GM18907 (cell line): ENCODE measurements at regions not wholly inside any gene's neighbourhood (a gene's known extent, or its start where the extent isn't known, plus 50 kb on each side); places are given as distances from the start of the nearest gene placed in this dataset.

ENCODE experiments used
- ATAC-seq: cut with Tn5 transposase; IDR thresholded peaks from one replicate; pipeline ENCODE4 v1.9.1; 2021; ENCODE audit warnings: mild to moderate bottlenecking, moderate library complexity; ENCODE audit not compliant: unreplicated experiment

GRCh38 chr2:188848887-188849435 lies 125.2 kb upstream of the COL3A1 start:
- ATAC-seq = no peak

GRCh38 chr2:188850786-188851185 lies 123.4 kb upstream of the COL3A1 start:
- no peak for ATAC-seq

- no peak for ATAC-seq
Measured at GRCh38 chr2:188851311-188851710, 122.9 kb upstream of the COL3A1 start.

GRCh38 chr2:188851826-188852225 lies 122.3 kb upstream of the COL3A1 start:
- ATAC-seq = no peak

GRCh38 chr2:188852772-188853171 lies 121.4 kb upstream of the COL3A1 start:
- no peak for ATAC-seq

- no peak for ATAC-seq
Measured at GRCh38 chr2:188853307-188853706, 120.9 kb upstream of the COL3A1 start.

GRCh38 chr2:188865681-188866080 lies 108.5 kb upstream of the COL3A1 start:
- ATAC-seq = no peak

- ATAC-seq = no peak
Measured at GRCh38 chr2:188869550-188869949, 104.6 kb upstream of the COL3A1 start.

GRCh38 chr2:188870289-188870688 lies 103.9 kb upstream of the COL3A1 start:
- ATAC-seq = peak; percentile 68

GRCh38 chr2:188875104-188875503 lies 99.1 kb upstream of the COL3A1 start:
- ATAC-seq = no peak

- no peak for ATAC-seq
Measured at GRCh38 chr2:188878716-188879115, 95.5 kb upstream of the COL3A1 start.

GRCh38 chr2:188880740-188881139 lies 93.4 kb upstream of the COL3A1 start:
- no peak for ATAC-seq

GRCh38 chr2:188881434-188881833 lies 92.7 kb upstream of the COL3A1 start:
- no peak for ATAC-seq

GRCh38 chr2:188884046-188884445 lies 90.1 kb upstream of the COL3A1 start:
- ATAC-seq = no peak

GRCh38 chr2:188884517-188884916 lies 89.7 kb upstream of the COL3A1 start:
- ATAC-seq = no peak

GRCh38 chr2:188889187-188889586 lies 85.0 kb upstream of the COL3A1 start:
- ATAC-seq = no peak

- no peak for ATAC-seq
Measured at GRCh38 chr2:188890755-188891154, 83.4 kb upstream of the COL3A1 start.

- no peak for ATAC-seq
Measured at GRCh38 chr2:188892636-188893035, 81.5 kb upstream of the COL3A1 start.

- no peak for ATAC-seq
Measured at GRCh38 chr2:188893972-188894371, 80.2 kb upstream of the COL3A1 start.

GRCh38 chr2:188894979-188895378 lies 79.2 kb upstream of the COL3A1 start:
- ATAC-seq = no peak

- no peak for ATAC-seq
Measured at GRCh38 chr2:188897096-188897495, 77.1 kb upstream of the COL3A1 start.

- ATAC-seq = no peak
Measured at GRCh38 chr2:188898261-188898660, 75.9 kb upstream of the COL3A1 start.

GRCh38 chr2:188902901-188903491 lies 71.2 kb upstream of the COL3A1 start:
- ATAC-seq = no peak
